Body of pancreas (tissue), 4 donors: ENCODE measurements at regions not wholly inside any gene's neighbourhood (a gene's known extent, or its start where the extent isn't known, plus 50 kb on each side); places are given as distances from the start of the nearest gene placed in this dataset.

Source experiments
- ATAC-seq: fragments of 150-250 bp; one replicate; pipeline ENCODE4 v1.9.1; 2016
- DNase-seq, 4 donors: peaks; one replicate each; pipeline ENCODE4 v3.0.0-alpha.2; 2019
- H3K27ac ChIP-seq, 4 donors: fragments of 200-600 bp; sonication (generic); 1 replicate in 3 of 4; 2 replicates in 1 of 4; pipeline versions ENCODE4 v1.5.1 to v1.6.1; 2016 to 2019; ENCODE audit warnings: mild to moderate bottlenecking in 1 of 4, mixed read lengths in 1 of 4, moderate library complexity in 1 of 4
- H3K27me3 ChIP-seq, 2 donors: fragments of 200-600 bp; sonication (generic); one replicate each; pipeline ENCODE4 v1.6.0; 2016; ENCODE audit warnings: mild to moderate bottlenecking in 1 of 2
- H3K36me3 ChIP-seq, 2 donors: fragments of 200-600 bp; sonication (generic); replicated peaks in 1 of 2; 2 replicates each; pipeline ENCODE4 v1.5.1; 2016; ENCODE audit warnings: low read depth in 2 of 2; ENCODE audit not compliant: insufficient read depth in 1 of 2
- H3K4me1 ChIP-seq: fragments of 200-600 bp; sonication (generic); one replicate; pipeline ENCODE4 v1.6.0; 2016
- H3K4me3 ChIP-seq, 2 donors: fragments of 200-600 bp; sonication (generic); 1 replicate in 1 of 2; 2 replicates in 1 of 2; pipeline ENCODE4 v1.5.1; 2016 to 2019
- H3K9me3 ChIP-seq, 3 donors: fragments of 200-600 bp; sonication (generic); 1 replicate in 2 of 3; 2 replicates in 1 of 3; pipeline ENCODE4 v1.5.1; 2016
- POLR2A ChIP-seq, 3 donors: fragments of 450-650 bp; IDR thresholded peaks; one replicate each; pipeline ENCODE4 v1.6.1; 2016; ENCODE audit warnings: antibody characterized with exemption in 3 of 3, mild to moderate bottlenecking in 2 of 3
- WGBS, 2 donors: methylation state at CpG; one replicate each; pipeline ENCODE4 v1.1.5; 2017; 5-methylcytosine and 5-hydroxymethylcytosine counted together
- intact Hi-C: fragments of 100-400 bp; cut with DNase I; formaldehyde crosslinking; loops from one replicate; pipeline ENCODE4 v1.15.1; 2023
- TF ChIP-seq, protein P1 (sequence below), 7 experiments: fragments of 450-650 bp in 4 of 7; fragments of 200-600 bp in 3 of 7; sonication (generic) in 3 of 7; IDR thresholded peaks; one replicate each; pipeline ENCODE4 v1.5.1; 2016 to 2019; ENCODE audit warnings: antibody characterized with exemption in 7 of 7

DNA sequence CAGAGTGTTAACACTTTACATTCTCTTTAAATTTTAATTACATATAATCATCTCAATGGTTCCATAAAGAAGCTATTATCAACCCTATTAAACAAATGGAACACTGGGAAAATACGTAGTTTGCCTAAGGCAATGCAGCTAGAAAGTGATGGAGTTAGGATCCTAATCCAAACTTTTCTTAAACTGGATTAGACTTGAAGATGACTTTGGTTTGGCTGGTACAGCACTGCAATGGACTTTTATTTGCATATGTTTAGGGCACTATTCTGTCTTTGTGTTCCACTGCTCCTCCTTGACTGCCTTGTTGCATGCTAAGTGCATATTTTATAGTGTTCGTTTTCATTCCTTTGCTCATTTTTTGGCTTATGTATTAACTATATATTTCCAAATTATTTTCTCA lies 133.5 kb upstream of the UFM1 start:
- ATAC-seq = no peak
- intact Hi-C loops = no loop called here
- H3K27ac ChIP-seq = no peak overlapping the region

DNA sequence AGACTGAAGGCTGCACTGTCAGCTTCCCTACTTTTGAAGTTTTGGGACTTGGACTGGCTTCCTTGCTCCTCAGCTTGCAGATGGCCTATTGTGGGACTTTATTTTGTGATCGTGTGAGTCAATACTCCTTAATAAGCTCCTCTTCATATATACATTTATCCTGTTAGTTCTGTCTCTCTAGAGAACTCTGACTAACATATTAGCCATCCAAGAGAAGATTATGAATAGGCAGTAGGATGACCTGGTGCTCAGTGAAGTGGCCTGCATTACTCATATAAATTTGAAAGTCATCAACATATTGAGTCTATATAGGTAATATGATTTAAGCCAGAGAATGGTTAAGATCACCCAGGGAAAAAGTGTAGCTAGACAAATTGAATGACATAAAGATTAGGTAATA lies 136.3 kb upstream of the UFM1 start:
- 83 to 100% methylated on average over 1 of the region's 1 CpG for WGBS, 2 donors
- ATAC-seq (no peak), DNase-seq (no peak)
- no peaks in the 10 kb centered on the region for H3K9me3 ChIP-seq
- H3K27ac ChIP-seq = no peak overlapping the region
- TF ChIP-seq, protein P1, sequence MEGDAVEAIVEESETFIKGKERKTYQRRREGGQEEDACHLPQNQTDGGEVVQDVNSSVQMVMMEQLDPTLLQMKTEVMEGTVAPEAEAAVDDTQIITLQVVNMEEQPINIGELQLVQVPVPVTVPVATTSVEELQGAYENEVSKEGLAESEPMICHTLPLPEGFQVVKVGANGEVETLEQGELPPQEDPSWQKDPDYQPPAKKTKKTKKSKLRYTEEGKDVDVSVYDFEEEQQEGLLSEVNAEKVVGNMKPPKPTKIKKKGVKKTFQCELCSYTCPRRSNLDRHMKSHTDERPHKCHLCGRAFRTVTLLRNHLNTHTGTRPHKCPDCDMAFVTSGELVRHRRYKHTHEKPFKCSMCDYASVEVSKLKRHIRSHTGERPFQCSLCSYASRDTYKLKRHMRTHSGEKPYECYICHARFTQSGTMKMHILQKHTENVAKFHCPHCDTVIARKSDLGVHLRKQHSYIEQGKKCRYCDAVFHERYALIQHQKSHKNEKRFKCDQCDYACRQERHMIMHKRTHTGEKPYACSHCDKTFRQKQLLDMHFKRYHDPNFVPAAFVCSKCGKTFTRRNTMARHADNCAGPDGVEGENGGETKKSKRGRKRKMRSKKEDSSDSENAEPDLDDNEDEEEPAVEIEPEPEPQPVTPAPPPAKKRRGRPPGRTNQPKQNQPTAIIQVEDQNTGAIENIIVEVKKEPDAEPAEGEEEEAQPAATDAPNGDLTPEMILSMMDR (IDR thresholded peaks at IDR 0.05) = no peak
- no peak for TF ChIP-seq POLR2A (IDR thresholded peaks at IDR 0.05)
- no peak overlapping the region for H3K4me3 ChIP-seq
- no peaks in the 10 kb centered on the region for H3K36me3 ChIP-seq
- no peaks in the 10 kb centered on the region for H3K27me3 ChIP-seq
- H3K4me1 ChIP-seq = no peaks in the 10 kb centered on the region
- intact Hi-C loops = no loop called here

More for the DNA sequence above, 133.5 kb upstream of the UFM1 start:
- Histone ChIP-seq H3K4me1 (no peaks in the 10 kb centered on the region), H3K36me3 (no peaks in the 10 kb centered on the region), H3K4me3 (no peak overlapping the region), H3K27me3 (no peaks in the 10 kb centered on the region), H3K9me3 (no peaks in the 10 kb centered on the region)
- WGBS, 2 donors = 80% methylated on average over 2 of the region's 2 CpGs
- no peak for TF ChIP-seq POLR2A (IDR thresholded peaks at IDR 0.05)
- TF ChIP-seq, protein P1 (IDR thresholded peaks at IDR 0.05) = no peak
- no peak for DNase-seq

DNA sequence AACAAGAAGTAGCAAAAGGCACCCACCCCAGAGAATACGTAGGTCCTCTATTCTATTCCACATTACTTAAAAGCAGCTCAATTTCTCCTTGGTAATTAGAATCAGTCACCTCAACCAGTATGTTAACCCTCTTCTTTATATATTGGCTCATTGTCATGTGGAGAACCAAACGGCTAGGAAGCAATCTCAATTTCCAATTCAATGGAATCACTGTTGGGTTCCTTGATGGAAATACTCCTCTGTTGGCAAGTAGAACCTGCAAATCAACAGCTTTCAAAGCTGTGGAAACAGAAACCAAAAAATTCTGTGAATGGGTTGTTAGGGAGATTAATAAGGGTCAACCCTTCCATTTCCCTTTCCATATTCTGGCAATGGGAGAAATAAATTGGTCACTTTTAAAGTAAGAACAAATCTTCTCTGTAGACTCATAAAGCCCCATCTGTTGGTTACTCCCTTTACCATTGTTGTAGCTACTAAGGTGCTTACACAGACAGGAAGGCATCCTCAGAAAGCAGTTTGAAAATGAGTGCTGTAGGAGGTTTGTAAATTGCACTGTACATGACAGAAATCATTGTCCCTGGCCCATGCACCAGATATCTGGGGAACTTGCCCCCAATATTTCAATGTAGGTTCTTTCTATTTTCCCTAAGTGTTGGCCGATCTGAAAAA lies 138.6 kb upstream of the UFM1 start:
- DNase-seq (no peak), ATAC-seq (no peak)
- Histone ChIP-seq H3K9me3 (no peaks in the 10 kb centered on the region), H3K4me3 (no peak overlapping the region), H3K27ac (no peak overlapping the region), H3K4me1 (no peaks in the 10 kb centered on the region), H3K27me3 (no peaks in the 10 kb centered on the region), H3K36me3 (no peaks in the 10 kb centered on the region)
- TF ChIP-seq, protein P1 (IDR thresholded peaks at IDR 0.05) = no peak
- no peak for TF ChIP-seq POLR2A (IDR thresholded peaks at IDR 0.05)
- 77 to 81% methylated on average over 3 of the region's 3 CpGs for WGBS, 2 donors
- intact Hi-C loops = no loop called here

DNA sequence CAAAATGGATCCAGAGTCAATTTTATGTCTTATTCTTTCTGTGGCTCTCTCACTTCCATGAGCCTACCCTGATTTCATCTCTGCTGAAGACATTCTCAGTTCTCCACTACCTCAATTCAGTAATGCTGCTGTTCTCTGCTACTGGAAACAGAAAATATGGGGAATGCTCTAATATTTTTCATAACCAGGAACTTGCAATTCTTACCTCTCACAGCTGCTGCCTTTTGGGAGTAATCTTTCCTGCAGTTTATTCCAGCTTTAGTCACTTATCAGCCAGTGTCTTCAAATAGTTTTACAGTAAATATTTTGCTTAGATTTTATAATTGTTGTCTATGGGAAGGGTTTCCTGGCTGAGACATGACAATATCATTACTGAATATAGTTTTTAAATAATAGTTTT lies 145.1 kb upstream of the UFM1 start:
- DNase-seq (no peak), ATAC-seq (no peak)
- Histone ChIP-seq H3K27me3 (no peaks in the 10 kb centered on the region), H3K4me1 (no peaks in the 10 kb centered on the region), H3K4me3 (no peak overlapping the region), H3K27ac (no peak overlapping the region), H3K9me3 (no peaks in the 10 kb centered on the region), H3K36me3 (no peaks in the 10 kb centered on the region)
- TF ChIP-seq, protein P1 (IDR thresholded peaks at IDR 0.05) = no peak
- TF ChIP-seq POLR2A (IDR thresholded peaks at IDR 0.05) = no peak
- intact Hi-C loops = no loop called here

DNA sequence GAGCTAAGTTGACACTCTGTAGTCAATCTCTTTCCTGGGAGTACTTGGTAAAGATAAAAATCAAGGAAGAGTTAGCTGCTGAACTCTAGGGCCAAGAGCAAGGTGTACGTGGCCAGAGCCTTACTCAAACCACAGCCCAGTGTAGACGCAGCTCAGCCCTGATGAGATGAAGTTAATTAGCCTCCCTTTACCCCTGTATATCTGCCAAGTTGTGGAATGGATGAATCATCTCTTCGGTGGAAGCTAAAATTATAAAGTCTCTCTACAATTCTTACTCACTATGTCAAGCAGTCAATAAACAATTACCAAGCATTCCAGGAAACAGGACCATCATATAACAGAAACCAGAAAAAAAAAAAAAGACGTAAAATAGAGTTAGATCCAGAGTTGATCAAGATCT lies 146.9 kb upstream of the UFM1 start:
- ATAC-seq (no peak), DNase-seq (no peak)
- Histone ChIP-seq H3K9me3 (no peaks in the 10 kb centered on the region), H3K27me3 (no peaks in the 10 kb centered on the region), H3K36me3 (no peaks in the 10 kb centered on the region), H3K4me1 (no peaks in the 10 kb centered on the region), H3K4me3 (no peak overlapping the region), H3K27ac (no peak overlapping the region)
- TF ChIP-seq POLR2A (IDR thresholded peaks at IDR 0.05) = no peak
- TF ChIP-seq, protein P1 (IDR thresholded peaks at IDR 0.05) = no peak
- intact Hi-C loops = no loop called here
- 80 to 86% methylated on average over 4 of the region's 4 CpGs for WGBS, 2 donors
